ENCODE measurements at regions not wholly inside any gene's neighbourhood (a gene's known extent, or its start where the extent isn't known, plus 50 kb on each side); places are given as distances from the start of the nearest gene placed in this dataset.

- H3K4me3 Mint-ChIP-seq = no peak overlapping the region
- H3K4me1 Mint-ChIP-seq (ENCODE audit: unreplicated experiment) = no peaks in the 10 kb centered on the region
- no peak for TF ChIP-seq CTCF (conservative IDR thresholded peaks at IDR 0.05)
- H3K36me3 Mint-ChIP-seq = no peaks in the 10 kb centered on the region
- H3K9me3 Mint-ChIP-seq = no peaks in the 10 kb centered on the region
- no peaks in the 10 kb centered on the region for H3K27me3 Mint-ChIP-seq
- no peak overlapping the region for H3K27ac Mint-ChIP-seq
- no peak for DNase-seq (ENCODE audit: extremely low spot score, unreplicated experiment)
Measured at GRCh38 chr4:66849596-66849995, 695.7 kb downstream of the CENPC start.

GRCh38 chr4:66842724-66843088 lies 702.6 kb downstream of the CENPC start:
- H3K4me1 Mint-ChIP-seq (ENCODE audit: unreplicated experiment) = no peaks in the 10 kb centered on the region
- H3K27ac Mint-ChIP-seq = no peak overlapping the region
- peaks cover 4% of the 10 kb centered on the region for H3K9me3 Mint-ChIP-seq
- H3K27me3 Mint-ChIP-seq = no peaks in the 10 kb centered on the region
- TF ChIP-seq CTCF (conservative IDR thresholded peaks at IDR 0.05) = no peak
- no peaks in the 10 kb centered on the region for H3K36me3 Mint-ChIP-seq
- H3K4me3 Mint-ChIP-seq = no peak overlapping the region
- no peak for DNase-seq (ENCODE audit: extremely low spot score, unreplicated experiment)

- H3K4me1 Mint-ChIP-seq (ENCODE audit: unreplicated experiment) = no peaks in the 10 kb centered on the region
- peaks cover 4% of the 10 kb centered on the region for H3K9me3 Mint-ChIP-seq
- DNase-seq (ENCODE audit: extremely low spot score, unreplicated experiment) = no peak
- no peak for TF ChIP-seq CTCF (conservative IDR thresholded peaks at IDR 0.05)
- H3K27ac Mint-ChIP-seq = no peak overlapping the region
- no peaks in the 10 kb centered on the region for H3K27me3 Mint-ChIP-seq
- H3K4me3 Mint-ChIP-seq = no peak overlapping the region
- H3K36me3 Mint-ChIP-seq = no peaks in the 10 kb centered on the region
Measured at GRCh38 chr4:66842026-66842723, 703.1 kb downstream of the CENPC start.

GRCh38 chr4:66840178-66840577 lies 705.1 kb downstream of the CENPC start:
- H3K36me3 Mint-ChIP-seq = no peaks in the 10 kb centered on the region
- peaks cover 4% of the 10 kb centered on the region for H3K9me3 Mint-ChIP-seq
- H3K27ac Mint-ChIP-seq = no peak overlapping the region
- no peak for DNase-seq (ENCODE audit: extremely low spot score, unreplicated experiment)
- H3K4me3 Mint-ChIP-seq = no peak overlapping the region
- no peaks in the 10 kb centered on the region for H3K4me1 Mint-ChIP-seq (ENCODE audit: unreplicated experiment)
- no peaks in the 10 kb centered on the region for H3K27me3 Mint-ChIP-seq
- no peak for TF ChIP-seq CTCF (conservative IDR thresholded peaks at IDR 0.05)

GRCh38 chr4:66837279-66837922 lies 707.9 kb downstream of the CENPC start:
- no peak overlapping the region for H3K27ac Mint-ChIP-seq
- H3K4me3 Mint-ChIP-seq = no peak overlapping the region
- H3K4me1 Mint-ChIP-seq (ENCODE audit: unreplicated experiment) = no peaks in the 10 kb centered on the region
- H3K27me3 Mint-ChIP-seq = no peaks in the 10 kb centered on the region
- no peak for DNase-seq (ENCODE audit: extremely low spot score, unreplicated experiment)
- no peaks in the 10 kb centered on the region for H3K36me3 Mint-ChIP-seq
- peaks cover 4% of the 10 kb centered on the region for H3K9me3 Mint-ChIP-seq
- TF ChIP-seq CTCF (conservative IDR thresholded peaks at IDR 0.05) = no peak
